NCI-H1436 (cell line): ENCODE measurements at regions not wholly inside any gene's neighbourhood (a gene's known extent, or its start where the extent isn't known, plus 50 kb on each side); places are given as distances from the start of the nearest gene placed in this dataset.

Source experiments
- DNase-seq: peaks from one replicate; lab custom pipeline; 2025; lab: John Stamatoyannopoulos, UW

DNA sequence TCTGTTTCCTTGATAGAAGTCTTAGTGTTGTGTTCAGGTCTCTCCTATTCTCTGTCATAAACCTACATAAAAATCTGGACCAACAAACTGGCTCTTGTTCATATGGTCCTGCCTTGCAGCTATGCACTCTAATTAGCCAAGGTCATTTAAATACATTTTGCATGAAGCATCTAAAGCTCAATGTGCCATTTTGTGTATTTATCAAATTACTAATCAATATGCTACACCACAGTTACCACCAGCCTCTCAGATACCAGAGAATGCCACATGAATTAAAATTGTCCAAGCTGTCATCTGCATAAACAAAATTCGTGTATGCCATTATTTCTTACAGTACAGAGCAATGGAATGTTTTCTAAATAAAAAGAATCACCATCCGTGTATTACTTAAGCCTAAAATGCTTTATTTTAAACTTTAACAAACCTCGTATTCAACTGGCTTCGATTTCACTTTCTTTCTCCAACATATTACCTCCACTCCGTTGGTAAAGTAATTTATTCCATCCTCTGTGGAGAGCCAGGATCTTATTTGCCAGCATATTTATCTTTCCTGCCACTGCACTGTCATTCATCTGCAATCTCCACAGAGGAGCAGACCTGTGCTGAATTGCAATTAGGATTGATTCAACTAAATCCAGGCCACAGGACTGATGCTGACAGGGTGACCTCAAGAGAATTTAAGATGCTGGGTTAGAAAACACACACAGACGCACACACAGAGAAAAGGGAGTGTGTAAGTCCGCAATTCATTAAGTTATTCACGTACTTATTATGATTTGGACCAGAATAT, 284.1 kb upstream of the FOXG1 start:
- DNase-seq: no peak

DNA sequence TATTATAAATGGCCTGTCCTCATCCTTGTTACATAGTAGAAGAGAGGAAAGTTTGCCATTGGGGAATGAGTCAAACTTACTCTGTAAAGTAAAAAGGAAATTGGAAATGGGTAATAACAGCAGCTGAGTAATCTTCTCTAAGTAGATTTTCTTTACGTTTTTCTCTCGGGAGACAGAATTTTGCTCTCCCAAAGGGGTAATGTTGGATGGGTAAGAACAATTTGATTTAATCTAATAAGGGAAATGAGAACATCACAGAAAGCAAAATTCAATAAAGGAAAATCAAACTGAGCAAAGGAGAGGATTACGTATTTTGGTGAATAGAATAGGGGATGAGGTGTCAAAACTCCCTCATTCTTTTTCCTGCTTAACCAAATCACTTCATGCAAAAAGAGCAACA, 283.1 kb upstream of the FOXG1 start:
- no peak for DNase-seq

DNA sequence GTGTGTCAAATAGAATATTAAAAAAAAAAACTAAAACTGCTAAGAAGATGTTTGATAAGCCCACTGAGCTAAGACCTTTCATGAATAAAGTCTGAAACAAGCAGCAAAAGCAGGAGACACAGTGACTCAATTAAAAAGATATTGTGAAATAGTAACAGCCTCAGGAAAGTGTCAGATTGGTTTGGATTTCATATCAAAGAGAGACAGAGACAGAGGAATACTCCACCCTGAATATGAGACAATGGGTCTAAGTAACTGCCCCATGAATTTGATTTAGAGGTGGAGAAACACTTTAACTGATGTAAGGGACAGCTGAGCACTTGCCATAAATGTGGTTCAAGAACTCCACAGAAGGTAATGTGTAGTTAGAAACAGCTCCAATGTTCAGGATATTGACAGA, 277.9 kb upstream of the FOXG1 start:
- no peak for DNase-seq

DNA sequence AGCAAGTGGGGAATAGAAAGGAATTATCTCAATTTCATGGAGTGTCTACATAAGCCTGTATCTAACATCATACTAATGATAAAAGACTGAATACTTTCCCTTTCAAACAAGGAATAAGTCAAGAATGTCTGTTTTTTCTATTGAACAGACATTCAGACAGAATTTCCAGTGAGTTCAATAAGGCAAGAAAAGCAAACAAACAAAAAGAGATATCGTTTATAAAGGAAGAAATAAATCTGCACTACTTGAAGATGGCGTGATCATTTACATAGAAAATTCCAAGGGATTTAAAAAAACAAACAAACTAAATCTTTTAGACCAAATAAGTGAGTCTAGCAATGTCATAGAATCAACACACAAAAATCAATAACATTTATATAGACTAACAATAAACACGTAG, 273.1 kb upstream of the FOXG1 start:
- no peak for DNase-seq

DNA sequence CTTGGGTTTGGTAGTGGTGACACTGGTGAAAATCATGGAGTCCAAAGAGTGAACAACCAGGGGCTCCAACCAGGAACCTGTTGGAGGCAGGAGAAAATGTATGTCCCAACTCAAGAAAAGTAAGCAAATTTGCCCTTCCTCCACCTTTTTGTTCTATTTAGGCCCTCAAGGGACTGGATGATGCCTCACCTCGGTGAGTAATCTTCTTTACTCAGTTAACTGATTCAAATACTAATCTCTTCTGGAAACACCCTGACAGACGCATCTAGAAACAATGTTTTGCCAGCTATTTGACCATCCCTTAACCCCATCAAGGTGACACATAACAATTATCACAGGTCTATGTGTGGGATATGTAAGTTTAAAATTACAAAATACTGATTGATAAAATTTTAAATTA, 272.4 kb upstream of the FOXG1 start:
- DNase-seq: no peak

DNA sequence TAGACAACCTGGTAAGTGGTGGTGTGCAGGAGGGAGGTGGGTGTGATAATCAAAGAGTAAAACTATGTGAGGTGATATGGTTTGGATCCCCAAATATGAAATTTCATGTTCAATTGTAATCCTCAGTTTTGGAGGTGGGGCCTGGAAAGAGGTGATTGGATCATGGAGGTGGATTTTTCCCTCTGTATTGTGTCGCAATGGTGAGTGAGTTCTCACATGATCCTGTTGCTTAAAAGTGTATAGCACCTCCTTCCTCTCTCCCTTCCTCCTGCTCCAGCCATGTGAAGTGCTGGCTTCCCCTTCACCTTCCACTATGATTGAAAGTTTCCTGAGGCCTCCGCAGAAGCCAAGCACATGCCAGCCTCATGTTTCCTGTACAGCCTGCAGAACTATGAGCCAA, 270.2 kb upstream of the FOXG1 start:
- DNase-seq: no peak

DNA sequence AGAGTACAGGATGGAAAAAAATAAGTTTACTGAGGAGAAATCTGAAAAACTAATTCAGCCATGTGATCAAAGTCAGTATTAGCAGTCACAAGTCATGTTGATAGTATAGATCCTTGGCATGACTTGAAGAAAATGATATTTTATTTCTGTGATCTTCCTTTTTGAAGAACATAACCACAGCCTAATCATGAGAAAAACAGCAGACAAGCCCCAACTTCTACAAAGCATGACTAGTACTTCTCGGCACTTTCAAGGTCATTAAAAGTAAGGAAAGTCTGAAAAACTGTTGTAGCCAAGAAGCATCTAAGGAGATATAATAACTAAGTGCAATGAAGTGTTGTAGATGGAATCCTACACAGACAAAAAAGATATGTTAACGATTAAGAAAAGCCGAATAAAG, 264.1 kb upstream of the FOXG1 start:
- no peak for DNase-seq

DNA sequence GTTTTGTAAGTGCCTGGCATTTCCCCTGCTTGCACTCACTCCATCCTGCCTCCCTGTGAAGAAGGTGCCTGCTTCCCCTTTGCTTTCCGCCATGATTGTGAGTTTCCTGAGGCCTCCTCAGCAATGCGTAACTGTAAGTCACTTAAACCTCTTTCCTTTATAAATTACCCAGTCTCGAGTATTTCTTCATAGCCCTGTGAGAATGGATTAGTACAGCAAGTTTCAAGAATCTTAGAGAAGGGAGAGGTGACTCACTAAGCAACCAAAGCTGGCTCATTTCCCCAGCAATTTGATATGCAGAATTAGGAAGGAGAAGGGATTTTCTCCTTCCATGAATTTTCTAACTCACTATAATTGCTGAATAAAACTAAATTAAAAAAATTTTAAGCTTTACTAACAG, 251.0 kb upstream of the FOXG1 start:
- DNase-seq: no peak

DNA sequence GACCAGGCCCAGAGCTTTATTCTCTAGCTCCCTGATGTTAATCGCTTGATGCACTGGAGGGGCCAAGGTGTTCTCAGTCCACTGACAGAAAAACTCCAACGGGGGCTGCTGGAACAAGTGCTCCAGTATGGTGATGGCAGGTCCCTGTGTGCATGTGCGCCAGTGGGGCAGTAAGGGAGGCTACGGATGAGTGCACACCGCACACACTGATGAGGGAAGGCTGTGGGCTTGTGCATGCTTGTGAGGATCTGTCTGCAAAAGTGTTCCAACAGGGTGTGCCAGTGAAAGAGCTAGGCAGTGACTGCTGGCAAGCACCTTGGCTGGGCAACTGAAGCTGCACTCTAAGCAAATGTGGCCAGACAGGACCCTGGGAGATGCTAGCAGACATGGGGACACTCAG, 229.7 kb upstream of the FOXG1 start:
- DNase-seq: no peak

DNA sequence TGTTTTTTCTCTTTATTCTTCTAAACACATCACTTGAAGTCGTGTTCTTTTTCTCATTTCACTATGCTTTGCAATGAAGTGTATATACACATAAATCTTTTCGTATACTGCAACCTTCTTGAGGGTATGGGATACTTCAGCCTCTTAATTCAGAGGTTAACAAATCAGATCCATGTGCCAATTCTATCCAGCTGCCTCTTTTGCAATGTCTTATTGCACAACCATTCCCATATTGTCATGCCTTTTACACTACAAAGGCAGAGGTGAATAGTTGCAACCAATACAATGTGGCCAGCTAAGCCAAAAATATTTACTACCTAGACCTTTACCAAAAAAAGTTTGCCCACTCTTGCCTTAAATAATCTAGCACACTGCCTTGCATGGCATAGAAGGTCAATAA, 224.5 kb upstream of the FOXG1 start:
- DNase-seq: no peak

DNA sequence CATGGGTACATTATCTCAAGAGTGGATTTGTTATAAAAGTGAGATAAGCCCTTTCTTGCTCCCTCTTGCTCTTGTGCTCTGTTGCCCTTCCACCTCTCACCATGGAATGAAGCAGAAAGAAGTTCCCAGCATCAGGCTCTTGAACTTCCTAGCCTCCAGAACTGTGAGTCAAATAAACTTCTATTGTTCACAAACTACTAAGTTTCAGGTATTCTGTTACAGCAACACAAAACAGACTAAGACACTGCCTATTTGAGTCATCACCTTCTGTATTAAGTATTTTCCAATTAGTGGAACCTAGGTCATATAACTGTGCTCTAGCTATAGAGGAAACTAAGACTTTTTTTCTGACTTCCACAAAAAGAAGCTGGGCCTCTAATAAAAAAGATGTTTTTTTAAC, 201.2 kb upstream of the FOXG1 start:
- no peak for DNase-seq

DNA sequence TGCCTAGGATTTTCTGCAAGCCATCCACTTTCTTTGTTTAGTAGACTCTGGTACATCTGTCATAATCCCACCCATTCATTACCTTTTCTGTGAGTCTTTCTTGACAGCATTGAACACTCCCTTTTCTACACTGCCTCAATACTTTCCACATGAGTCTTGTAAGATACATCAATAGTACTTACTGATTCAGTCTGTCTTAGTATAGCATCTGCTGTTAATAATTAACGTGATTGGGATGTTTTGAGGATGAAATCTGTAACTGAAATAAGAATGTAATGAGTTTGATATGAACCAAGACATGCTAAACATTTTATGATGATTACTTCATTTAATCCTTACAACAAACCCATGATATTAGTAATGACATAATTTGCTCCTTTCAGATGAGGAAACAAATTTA, 196.2 kb upstream of the FOXG1 start:
- no peak for DNase-seq

DNA sequence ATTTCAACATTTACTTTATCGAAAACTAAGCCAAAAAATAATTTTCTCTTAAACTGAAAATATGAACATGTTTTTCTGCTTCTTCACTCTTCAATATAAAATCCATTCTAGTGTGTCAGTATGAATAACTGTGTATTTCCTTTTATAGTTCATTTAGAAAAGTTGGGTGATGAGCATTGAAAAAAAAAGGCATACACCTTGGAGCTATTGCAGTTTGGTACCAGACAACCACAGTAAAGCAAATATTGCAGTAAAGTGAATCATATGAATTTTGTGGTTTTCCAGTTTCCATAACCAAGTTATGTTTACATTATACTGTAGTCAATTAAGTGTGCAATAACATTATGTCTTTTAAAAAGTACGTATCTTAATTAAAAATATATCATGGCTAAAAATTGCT, 195.0 kb upstream of the FOXG1 start:
- DNase-seq: no peak

DNA sequence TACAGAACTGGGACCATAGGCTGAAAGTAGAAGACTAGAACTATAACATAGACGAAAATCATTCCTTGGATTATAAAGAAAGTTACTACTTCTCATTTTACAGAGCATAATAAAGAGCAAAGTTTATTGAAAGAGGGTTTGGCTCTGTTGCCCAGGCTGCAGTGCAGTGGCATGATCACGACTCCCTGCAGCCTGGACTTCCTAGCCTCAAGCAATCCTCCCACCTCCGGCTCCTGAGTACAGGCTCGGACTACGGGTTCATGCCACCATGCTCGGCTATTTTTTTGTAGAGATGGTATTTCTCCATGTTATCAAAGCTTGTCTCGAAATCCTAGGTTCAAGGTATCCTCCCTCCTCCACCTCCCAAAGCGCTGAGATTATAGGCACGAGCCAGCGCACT, 190.1 kb upstream of the FOXG1 start:
- DNase-seq: no peak

DNA sequence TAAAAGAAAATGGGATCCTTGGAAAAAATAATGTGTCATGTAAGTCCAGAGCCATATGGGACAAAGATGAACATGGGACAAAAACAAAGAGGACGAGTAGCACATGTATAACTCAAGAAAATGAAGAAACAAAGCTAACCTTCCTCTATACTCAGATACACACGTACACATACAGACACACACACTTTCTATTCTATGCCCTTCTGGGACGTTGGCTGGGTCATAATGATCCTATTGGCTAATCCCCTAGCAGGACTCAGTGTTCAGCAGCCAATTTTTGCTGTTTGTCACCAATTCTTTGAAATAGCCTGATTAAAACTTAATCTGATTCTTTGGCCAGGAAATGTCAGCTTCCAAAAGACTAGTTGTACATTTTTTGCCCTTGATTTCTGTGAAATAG, 189.4 kb upstream of the FOXG1 start:
- DNase-seq: no peak

DNA sequence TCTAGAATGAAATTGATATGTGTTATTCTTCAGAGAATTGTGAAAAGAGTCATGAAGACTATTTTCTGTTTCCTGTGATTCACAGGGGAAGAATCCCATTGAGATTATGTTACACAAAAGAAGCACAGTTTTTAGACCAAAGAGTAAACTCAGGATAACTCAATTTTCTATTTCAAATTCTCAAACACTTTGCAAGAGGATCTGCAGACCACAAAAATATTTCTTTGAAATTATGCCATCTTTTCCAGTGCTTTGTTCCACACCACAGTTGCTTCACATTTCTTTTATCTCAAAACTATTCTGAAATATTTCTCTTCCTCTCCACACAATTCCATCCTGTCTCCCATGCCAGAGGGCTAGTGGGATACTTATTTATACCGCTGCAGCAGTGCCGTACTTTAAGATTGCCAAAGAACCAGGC, 188.9 kb upstream of the FOXG1 start:
- DNase-seq: no peak

DNA sequence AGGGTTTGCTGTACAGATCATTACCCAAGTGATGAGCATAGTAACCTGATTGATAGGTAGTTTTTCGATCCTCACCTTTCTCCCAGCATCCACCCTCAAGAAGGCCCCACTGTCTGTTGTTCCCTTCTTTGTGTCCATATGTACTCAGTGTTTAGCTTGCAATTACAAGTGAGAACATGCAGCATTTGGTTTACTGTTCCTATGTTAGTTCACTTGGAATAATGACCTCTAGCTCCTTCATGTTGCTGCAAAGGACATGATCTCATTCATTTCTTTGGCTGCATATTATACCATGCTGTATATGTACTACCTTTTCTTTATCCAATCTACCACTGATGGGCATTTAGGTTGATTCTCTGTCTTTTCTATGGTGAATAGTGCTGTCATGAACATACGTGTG, 181.6 kb upstream of the FOXG1 start:
- no peak for DNase-seq

DNA sequence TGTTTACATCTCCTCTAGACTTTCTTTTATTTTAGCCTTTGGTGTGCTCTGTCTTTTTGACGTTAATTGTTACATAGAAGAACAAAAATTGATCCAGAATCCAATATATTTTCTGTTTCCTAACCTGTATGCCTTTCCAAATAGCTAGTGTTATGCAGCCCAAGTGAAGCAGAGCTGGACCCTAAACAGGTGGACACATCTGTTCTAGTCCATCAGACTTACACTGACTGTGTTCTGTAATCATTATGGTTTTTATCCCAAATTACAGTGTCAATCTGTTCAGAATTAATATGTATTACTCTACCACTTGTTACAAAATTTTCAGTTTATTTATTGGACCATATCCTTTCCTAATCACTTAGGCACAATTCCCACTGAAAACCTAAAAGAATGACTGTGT, 176.8 kb upstream of the FOXG1 start:
- no peak for DNase-seq

DNA sequence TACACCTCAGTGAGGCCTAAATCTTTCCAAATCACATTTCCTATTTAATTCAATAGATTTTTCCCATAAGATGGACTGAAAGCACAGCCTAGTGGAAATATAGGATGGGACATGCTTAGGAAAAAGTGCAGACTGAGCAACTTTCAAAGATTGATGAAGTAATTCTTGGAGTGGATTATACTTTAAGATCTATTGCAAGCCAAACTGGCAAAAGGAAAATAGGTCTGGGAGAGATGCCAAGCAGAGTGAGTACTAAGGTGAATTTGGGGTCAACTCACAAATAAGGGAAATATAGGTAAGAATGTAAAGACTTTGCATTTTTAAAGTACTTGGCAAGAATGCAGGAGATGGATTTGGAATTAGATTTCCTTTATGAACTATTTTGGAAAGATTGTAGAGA, 170.2 kb upstream of the FOXG1 start:
- no peak for DNase-seq

DNA sequence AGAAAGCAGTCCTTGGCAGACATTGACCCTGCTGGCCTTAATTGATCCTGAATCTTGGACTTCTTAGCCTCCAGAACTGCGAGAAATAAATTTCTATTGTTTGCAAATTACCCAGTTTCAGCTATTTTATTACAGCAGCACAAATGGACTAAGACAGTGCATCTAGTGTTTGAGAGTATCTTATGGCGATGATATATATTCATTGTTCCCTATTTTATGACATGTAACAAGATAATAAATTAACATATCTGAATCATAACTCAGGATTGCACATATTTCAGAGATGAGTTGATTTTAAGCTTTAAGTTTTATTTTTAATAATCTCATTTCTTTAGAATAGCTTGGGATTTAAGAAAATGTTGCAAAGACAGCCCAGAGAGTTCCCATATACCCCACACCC, 167.4 kb upstream of the FOXG1 start:
- no peak for DNase-seq

DNA sequence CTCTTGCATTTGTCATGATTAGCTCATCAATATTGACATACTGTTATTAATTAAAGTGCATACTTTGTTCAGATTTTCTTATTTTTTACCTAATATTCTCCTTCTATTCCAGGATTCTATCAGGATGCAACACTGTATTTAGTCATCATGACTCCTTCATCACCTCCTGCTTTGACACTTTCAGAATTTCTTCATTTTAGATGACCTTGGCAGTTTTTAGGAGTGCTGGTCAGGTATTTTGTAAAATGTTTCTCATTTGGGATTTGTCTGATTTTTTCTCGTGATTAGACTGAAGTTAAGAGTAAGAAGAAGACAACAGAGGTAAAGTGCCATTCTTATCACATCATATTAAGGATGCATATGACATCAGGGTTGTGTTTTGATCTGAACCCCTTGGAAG, 167.0 kb upstream of the FOXG1 start:
- DNase-seq: no peak

DNA sequence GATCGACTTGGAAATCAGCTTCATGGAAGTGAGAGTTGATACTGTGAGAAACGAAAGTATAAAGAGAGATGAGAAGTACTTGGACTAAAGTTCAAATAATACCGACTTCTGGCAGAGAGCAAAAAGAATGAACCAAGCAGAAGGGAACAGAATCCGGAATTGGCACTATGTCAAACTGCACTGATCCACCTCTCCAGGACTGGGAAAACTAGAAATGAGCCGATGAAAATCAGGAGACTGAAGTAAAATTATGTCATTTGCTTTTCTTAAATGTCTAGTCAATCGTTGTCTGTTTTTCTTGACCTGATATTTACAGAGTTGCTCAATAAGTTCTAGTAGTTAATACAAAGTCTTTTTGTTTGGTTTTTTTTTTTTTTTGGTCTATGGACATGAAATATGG, 163.0 kb upstream of the FOXG1 start:
- DNase-seq: no peak

DNA sequence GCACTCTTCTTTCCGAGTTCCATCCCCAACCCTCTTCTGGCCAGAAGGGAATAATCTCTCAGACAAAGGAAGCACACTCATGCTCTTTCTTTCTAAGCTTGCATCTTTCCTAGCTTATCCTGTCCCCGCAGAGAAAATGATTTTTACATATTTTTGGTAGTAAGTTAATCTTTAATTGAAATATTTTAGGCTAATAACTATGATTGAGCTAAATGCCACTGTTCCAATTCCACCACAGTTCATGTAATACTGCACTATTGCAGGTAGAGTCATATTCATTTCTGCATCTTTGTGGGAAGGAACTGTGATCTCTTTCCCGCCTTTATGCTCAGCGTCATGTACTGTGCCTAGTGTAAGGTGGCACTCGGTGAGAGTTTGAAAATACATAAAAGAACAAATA, 158.9 kb upstream of the FOXG1 start:
- no peak for DNase-seq

DNA sequence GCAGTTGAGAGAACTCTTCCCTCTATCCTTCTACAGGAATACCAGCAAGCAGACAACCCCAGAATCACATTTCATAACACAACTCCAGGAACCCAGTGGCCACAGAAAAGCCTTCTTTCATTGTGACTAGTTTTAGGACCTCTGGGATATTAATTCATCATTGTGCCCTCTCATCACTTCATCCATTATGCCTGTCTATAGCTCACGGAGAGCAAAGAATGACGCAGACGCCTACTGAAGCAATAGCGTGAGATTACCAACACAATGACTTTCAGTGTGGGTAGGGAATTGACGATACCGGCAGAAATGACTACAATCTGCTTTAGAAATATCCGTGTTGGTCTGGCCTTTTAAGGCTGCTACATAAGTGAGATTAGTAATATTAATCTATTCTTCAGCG, 158.1 kb upstream of the FOXG1 start:
- DNase-seq: no peak
